ENCODE measurements at regions not wholly inside any gene's neighbourhood (a gene's known extent, or its start where the extent isn't known, plus 50 kb on each side); places are given as distances from the start of the nearest gene placed in this dataset.

GRCh38 chr2:23078784-23079434 lies 306.1 kb upstream of the KLHL29 start:
- DNase-seq, result no peak

- DNase-seq, result no peak
Measured at GRCh38 chr2:23083966-23084365, 301.0 kb upstream of the KLHL29 start.

- DNase-seq, result no peak
Measured at GRCh38 chr2:23091019-23091418, 294.0 kb upstream of the KLHL29 start.

GRCh38 chr2:23091900-23092299 lies 293.1 kb upstream of the KLHL29 start:
- no peak for DNase-seq

- DNase-seq, result no peak
Measured at GRCh38 chr2:23092831-23093230, 292.1 kb upstream of the KLHL29 start.

- DNase-seq, result no peak
Measured at GRCh38 chr2:23093513-23093912, 291.5 kb upstream of the KLHL29 start.

GRCh38 chr2:23096906-23097602 lies 287.9 kb upstream of the KLHL29 start:
- no peak for DNase-seq

- DNase-seq, result no peak
Measured at GRCh38 chr2:23100406-23100805, 284.6 kb upstream of the KLHL29 start.

- no peak for DNase-seq
Measured at GRCh38 chr2:23106242-23106785, 278.7 kb upstream of the KLHL29 start.

- no peak for DNase-seq
Measured at GRCh38 chr2:23107327-23107941, 277.5 kb upstream of the KLHL29 start.

GRCh38 chr2:23111263-23111662 lies 273.7 kb upstream of the KLHL29 start:
- DNase-seq, result no peak

GRCh38 chr2:23112517-23112916 lies 272.5 kb upstream of the KLHL29 start:
- DNase-seq, result no peak

- DNase-seq, result no peak
Measured at GRCh38 chr2:23114299-23114698, 270.7 kb upstream of the KLHL29 start.

- no peak for DNase-seq
Measured at GRCh38 chr2:23118313-23118712, 266.7 kb upstream of the KLHL29 start.

GRCh38 chr2:23118894-23119293 lies 266.1 kb upstream of the KLHL29 start:
- DNase-seq, result no peak

- DNase-seq, result no peak
Measured at GRCh38 chr2:23120161-23120560, 264.8 kb upstream of the KLHL29 start.

- DNase-seq, result no peak
Measured at GRCh38 chr2:23121968-23122648, 262.9 kb upstream of the KLHL29 start.

- no peak for DNase-seq
Measured at GRCh38 chr2:23122681-23123215, 262.2 kb upstream of the KLHL29 start.

GRCh38 chr2:23123686-23124085 lies 261.3 kb upstream of the KLHL29 start:
- no peak for DNase-seq

GRCh38 chr2:23124214-23124750 lies 260.7 kb upstream of the KLHL29 start:
- no peak for DNase-seq

GRCh38 chr2:23127465-23127864 lies 257.5 kb upstream of the KLHL29 start:
- no peak for DNase-seq

- no peak for DNase-seq
Measured at GRCh38 chr2:23128684-23129292, 256.2 kb upstream of the KLHL29 start.

Measured in NCI-H2107 (cell line).